ENCODE measurements at regions not wholly inside any gene's neighbourhood (a gene's known extent, or its start where the extent isn't known, plus 50 kb on each side); places are given as distances from the start of the nearest gene placed in this dataset.

DNA sequence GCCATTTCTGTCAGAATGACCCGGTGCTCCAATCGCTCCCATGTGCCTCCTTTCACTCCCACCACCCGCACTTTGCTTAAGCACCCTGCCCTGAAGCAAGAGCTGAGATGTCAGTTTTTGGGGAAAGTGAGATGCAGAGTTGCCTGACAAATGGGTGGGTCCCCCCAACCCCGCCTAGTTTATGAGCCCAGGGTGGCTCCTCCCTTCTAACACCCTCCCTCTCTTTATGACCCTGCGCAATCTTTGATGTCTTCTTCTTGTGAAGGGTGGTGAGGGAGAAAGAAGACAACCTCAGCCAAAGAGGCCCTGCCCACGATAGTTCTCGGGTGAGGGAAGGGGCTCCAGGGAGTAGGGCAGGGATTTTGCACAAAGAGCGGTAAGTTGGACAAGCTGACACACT, 89.5 kb upstream of the HOXC13 start:
- TF ChIP-seq, protein P1, sequence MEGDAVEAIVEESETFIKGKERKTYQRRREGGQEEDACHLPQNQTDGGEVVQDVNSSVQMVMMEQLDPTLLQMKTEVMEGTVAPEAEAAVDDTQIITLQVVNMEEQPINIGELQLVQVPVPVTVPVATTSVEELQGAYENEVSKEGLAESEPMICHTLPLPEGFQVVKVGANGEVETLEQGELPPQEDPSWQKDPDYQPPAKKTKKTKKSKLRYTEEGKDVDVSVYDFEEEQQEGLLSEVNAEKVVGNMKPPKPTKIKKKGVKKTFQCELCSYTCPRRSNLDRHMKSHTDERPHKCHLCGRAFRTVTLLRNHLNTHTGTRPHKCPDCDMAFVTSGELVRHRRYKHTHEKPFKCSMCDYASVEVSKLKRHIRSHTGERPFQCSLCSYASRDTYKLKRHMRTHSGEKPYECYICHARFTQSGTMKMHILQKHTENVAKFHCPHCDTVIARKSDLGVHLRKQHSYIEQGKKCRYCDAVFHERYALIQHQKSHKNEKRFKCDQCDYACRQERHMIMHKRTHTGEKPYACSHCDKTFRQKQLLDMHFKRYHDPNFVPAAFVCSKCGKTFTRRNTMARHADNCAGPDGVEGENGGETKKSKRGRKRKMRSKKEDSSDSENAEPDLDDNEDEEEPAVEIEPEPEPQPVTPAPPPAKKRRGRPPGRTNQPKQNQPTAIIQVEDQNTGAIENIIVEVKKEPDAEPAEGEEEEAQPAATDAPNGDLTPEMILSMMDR (IDR thresholded peaks at IDR 0.05; ENCODE audit: low read depth, low read length) = no peak
- TF ChIP-seq POLR2A (IDR thresholded peaks at IDR 0.05; ENCODE audit: extremely low read depth, insufficient read length) (no peak), MAX (IDR thresholded peaks at IDR 0.05; ENCODE audit: low read depth, low read length) (no peak), MYC (IDR thresholded peaks at IDR 0.05; ENCODE audit: low read depth, low read length) (no peak)
- H3K4me3 ChIP-seq (ENCODE audit: low read depth, low read length) = no peak overlapping the region
- no peak for DNase-seq (ENCODE audit: low read depth)

- DNase-seq (ENCODE audit: low read depth) = no peak
- no peak for TF ChIP-seq MYC (IDR thresholded peaks at IDR 0.05; ENCODE audit: low read depth, low read length)
- no peak for TF ChIP-seq POLR2A (IDR thresholded peaks at IDR 0.05; ENCODE audit: extremely low read depth, insufficient read length)
- no peak for TF ChIP-seq MAX (IDR thresholded peaks at IDR 0.05; ENCODE audit: low read depth, low read length)
- H3K4me3 ChIP-seq (ENCODE audit: low read depth, low read length) = no peak overlapping the region
These were observed 89.0 kb upstream of the HOXC13 start for GRCh38 chr12:53849656-53850055.

DNA sequence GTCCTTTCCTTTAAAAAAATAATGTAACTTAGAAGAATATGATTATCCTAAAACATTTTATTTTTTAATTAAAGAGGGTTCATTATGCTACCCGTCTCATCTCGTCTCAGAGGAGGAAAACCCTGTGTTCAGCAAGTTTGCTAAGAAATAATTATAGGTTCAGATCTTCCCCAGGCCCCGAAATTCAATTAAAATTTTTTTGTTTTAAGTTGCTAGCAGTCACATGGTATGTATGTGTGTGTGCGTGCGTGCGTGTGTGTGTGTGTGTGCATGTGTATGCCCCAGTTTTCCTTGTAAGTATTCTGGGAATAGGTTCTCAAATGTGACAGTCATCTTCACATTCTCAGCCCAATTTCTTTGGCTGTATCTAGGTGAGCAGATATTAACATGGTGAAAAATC, 86.6 kb upstream of the HOXC13 start:
- H3K4me3 ChIP-seq (ENCODE audit: low read depth, low read length) = no peak overlapping the region
- TF ChIP-seq, protein P1 (IDR thresholded peaks at IDR 0.05; ENCODE audit: low read depth, low read length) = no peak
- TF ChIP-seq POLR2A (IDR thresholded peaks at IDR 0.05; ENCODE audit: extremely low read depth, insufficient read length) (no peak), MYC (IDR thresholded peaks at IDR 0.05; ENCODE audit: low read depth, low read length) (no peak), MAX (IDR thresholded peaks at IDR 0.05; ENCODE audit: low read depth, low read length) (no peak)
- DNase-seq (ENCODE audit: low read depth) = no peak

DNA sequence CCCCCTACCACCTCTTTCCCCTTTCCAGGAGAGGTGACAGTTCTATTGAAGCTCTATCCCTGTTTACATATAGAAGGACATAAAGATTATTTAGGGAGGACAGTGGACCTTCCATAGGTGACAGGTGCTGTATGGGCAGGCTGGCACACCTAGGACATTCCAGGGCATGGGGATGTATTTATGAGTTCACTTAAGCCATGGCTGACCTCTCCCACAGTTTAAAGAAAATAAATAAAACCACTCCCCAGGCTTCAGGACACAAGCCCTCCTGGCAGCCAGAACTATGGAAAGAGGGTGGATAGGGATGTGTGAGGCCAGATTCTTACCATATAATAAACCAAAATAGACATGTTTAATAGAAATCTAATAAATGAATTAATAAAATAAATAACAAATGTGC, 85.6 kb upstream of the HOXC13 start:
- TF ChIP-seq MAX (IDR thresholded peaks at IDR 0.05; ENCODE audit: low read depth, low read length) (no peak), POLR2A (IDR thresholded peaks at IDR 0.05; ENCODE audit: extremely low read depth, insufficient read length) (no peak), MYC (IDR thresholded peaks at IDR 0.05; ENCODE audit: low read depth, low read length) (no peak)
- TF ChIP-seq, protein P1 (IDR thresholded peaks at IDR 0.05; ENCODE audit: low read depth, low read length) = no peak

GRCh38 chr12:53854701-53855316, 83.8 kb upstream of the HOXC13 start:
- no peak overlapping the region for H3K4me3 ChIP-seq (ENCODE audit: low read depth, low read length)
- DNase-seq (ENCODE audit: low read depth) = no peak
- TF ChIP-seq MAX (IDR thresholded peaks at IDR 0.05; ENCODE audit: low read depth, low read length) (no peak), MYC (IDR thresholded peaks at IDR 0.05; ENCODE audit: low read depth, low read length) (no peak), POLR2A (IDR thresholded peaks at IDR 0.05; ENCODE audit: extremely low read depth, insufficient read length) (no peak)
- TF ChIP-seq, protein P1 (IDR thresholded peaks at IDR 0.05; ENCODE audit: low read depth, low read length) = no peak

More for the DNA sequence above, 85.6 kb upstream of the HOXC13 start:
- no peak for DNase-seq (ENCODE audit: low read depth)
- no peak overlapping the region for H3K4me3 ChIP-seq (ENCODE audit: low read depth, low read length)

- H3K4me3 ChIP-seq (ENCODE audit: low read depth, low read length) = no peak overlapping the region
- no peak for DNase-seq (ENCODE audit: low read depth)
- TF ChIP-seq, protein P1 (IDR thresholded peaks at IDR 0.05; ENCODE audit: low read depth, low read length) = no peak
- TF ChIP-seq POLR2A (IDR thresholded peaks at IDR 0.05; ENCODE audit: extremely low read depth, insufficient read length) (no peak), MYC (IDR thresholded peaks at IDR 0.05; ENCODE audit: low read depth, low read length) (no peak), MAX (IDR thresholded peaks at IDR 0.05; ENCODE audit: low read depth, low read length) (no peak)
These were observed 82.5 kb upstream of the HOXC13 start for GRCh38 chr12:53856132-53856531.

All from NB4 (cell line).